Mucosa of rectum (tissue), 2 donors: ENCODE measurements at regions not wholly inside any gene's neighbourhood (a gene's known extent, or its start where the extent isn't known, plus 50 kb on each side); places are given as distances from the start of the nearest gene placed in this dataset.
"Not testable (repeated sequence)": the region's sequence is repeated elsewhere in the genome, so short reads cannot be mapped to it uniquely, and the experiment has no call there.

Experiments
- H3K27ac ChIP-seq, 2 donors: one replicate each; pipeline ENCODE4 v1.7.0; 2013; ENCODE audit warnings: inconsistent platforms in 2 of 2, low read depth in 2 of 2, low read length in 2 of 2
- H3K27me3 ChIP-seq, 2 donors: one replicate each; pipeline ENCODE4 v1.7.0; 2013; ENCODE audit warnings: low read length in 2 of 2; ENCODE audit not compliant: control insufficient read depth in 2 of 2, insufficient read depth in 2 of 2
- H3K36me3 ChIP-seq, 2 donors: one replicate each; pipeline ENCODE4 v1.7.0; 2013; ENCODE audit warnings: low read length in 2 of 2; ENCODE audit not compliant: control insufficient read depth in 2 of 2, insufficient read depth in 2 of 2
- H3K4me1 ChIP-seq, 2 donors: one replicate each; pipeline ENCODE4 v1.7.0; 2013; ENCODE audit warnings: low read length in 2 of 2, mild to moderate bottlenecking in 1 of 2; ENCODE audit not compliant: control insufficient read depth in 2 of 2, insufficient read depth in 2 of 2
- H3K4me3 ChIP-seq, 2 donors: one replicate each; pipeline ENCODE4 v1.7.0; 2013; ENCODE audit warnings: low read length in 2 of 2
- H3K9ac ChIP-seq, 2 donors: one replicate each; pipeline ENCODE4 v1.7.0; 2013; ENCODE audit warnings: low read length in 2 of 2, low read depth in 1 of 2, mild to moderate bottlenecking in 1 of 2
- H3K9me3 ChIP-seq, 2 donors: one replicate each; pipeline ENCODE4 v1.7.0; 2013; ENCODE audit warnings: low read length in 2 of 2; ENCODE audit not compliant: control insufficient read depth in 2 of 2
- donor health status: healthy.
- donor health status: Normal muscosa, but diverticular disease.

DNA sequence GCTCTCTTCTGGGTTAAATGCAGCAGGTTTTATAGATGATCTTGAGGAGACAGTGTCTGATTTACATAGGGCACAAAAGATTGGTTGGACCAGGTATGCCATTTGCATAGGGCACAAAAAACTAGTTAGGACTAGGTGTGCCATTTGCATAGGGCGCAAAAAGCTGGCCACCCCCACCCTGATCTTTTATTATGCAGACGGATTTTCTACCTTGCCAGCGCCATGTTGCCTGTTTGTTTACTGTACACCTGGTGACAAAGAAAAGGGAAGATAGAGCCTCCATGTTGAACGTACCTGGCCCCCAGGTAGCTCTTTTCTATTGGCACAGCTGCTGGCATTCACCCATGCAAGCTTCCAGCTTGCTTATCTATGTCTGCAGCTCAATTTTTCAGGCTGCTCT lies 790.4 kb downstream of the TTLL7 start:
- H3K9ac ChIP-seq, H3K4me3 ChIP-seq, H3K27me3 ChIP-seq, H3K4me1 ChIP-seq, H3K27ac ChIP-seq, H3K36me3 ChIP-seq, H3K9me3 ChIP-seq: not testable (repeated sequence)

DNA sequence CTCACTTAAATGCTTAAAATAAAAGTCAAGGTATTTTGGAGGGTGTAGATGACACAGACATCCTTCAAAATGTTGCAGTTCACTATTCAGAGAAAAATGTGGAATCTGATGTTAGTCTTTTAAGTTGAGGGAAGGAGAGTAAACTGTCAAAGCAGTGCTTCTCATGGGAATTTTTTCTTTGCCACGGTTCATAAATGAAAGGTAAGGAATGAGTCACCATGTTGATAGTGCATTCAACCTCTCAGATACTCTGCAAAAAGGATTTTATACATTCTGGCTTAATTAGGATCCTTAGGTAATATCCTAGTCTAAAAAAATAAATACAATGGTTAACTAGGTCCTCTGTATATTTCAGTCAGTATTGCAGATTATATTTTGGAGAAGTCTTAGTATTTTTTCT lies 804.3 kb downstream of the TTLL7 start:
- H3K36me3 ChIP-seq, H3K4me1 ChIP-seq, H3K27ac ChIP-seq, H3K9ac ChIP-seq, H3K27me3 ChIP-seq, H3K4me3 ChIP-seq, H3K9me3 ChIP-seq: not testable (repeated sequence)

DNA sequence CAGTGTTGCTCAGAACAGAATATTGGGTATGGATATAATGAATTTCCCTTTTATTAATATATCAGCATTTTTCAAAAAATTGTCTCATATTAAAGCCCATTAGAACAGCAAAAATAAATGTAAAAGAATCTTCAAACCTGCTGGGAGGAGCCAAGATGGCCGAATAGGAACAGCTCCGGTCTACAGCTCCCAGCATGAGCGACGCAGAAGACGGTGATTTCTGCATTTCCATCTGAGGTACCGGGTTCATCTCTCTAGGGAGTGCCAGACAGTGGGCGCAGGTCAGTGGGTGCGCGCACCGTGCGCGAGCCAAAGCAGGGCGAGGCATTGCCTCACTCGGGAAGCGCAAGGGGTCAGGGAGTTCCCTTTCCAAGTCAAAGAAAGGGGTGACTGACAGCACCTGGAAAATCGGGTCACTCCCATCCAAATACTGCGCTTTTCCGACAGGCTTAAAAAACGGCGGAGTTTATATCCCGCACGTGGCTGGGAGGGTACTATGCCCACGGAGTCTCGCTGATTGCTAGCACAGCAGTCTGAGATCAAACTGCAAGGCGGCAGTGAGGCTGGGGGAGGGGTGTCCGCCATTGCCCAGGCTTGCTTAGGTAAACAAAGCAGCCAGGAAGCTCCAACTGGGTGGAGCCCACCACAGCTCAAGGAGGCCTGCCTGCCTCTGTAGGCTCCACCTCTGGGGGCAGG lies 816.8 kb downstream of the TTLL7 start:
- H3K36me3 ChIP-seq, H3K9ac ChIP-seq, H3K27ac ChIP-seq, H3K4me1 ChIP-seq, H3K9me3 ChIP-seq, H3K27me3 ChIP-seq: not testable (repeated sequence)
- H3K4me3 ChIP-seq, result peak overlapping the region in 1 of 2 donors; percentile 16

DNA sequence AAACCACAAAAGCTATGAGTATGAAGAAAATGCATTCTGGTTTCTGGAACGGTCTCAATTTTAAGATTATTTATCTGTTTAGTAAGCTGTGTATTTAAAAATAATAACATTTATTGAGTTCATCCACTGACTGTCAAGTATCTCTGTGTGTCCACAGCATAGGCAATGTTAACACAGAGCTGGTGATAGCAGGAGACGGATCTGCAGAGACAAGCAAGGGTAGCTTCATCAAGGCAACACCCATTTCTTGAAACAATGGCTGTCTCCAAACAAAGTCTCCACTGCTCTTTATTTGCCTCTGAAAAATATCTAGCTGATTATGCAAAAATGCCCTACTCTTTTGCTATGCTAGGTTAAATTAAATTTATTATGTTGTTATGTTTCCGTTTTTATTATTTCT lies 818.3 kb downstream of the TTLL7 start:
- H3K9me3 ChIP-seq, H3K9ac ChIP-seq, H3K27me3 ChIP-seq, H3K27ac ChIP-seq, H3K4me1 ChIP-seq, H3K4me3 ChIP-seq, H3K36me3 ChIP-seq: not testable (repeated sequence)

DNA sequence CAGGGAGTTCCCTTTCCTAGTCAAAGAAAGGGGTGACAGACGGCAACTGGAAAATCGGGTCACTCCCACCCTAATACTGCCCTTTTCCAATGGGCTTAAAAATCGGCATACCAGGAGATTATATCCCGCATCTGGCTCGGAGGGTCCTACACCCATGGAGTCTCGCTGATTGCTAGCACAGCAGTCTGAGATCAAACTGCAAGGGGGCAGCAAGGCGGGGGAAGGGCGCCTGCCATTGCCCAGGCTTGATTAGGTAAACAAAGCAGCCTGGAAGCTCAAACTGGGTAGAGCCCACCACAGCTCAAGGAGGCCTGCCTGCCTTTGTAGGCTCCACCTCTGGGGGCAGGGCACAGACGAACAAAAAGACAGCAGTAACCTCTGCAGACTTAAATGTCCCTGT lies 831.3 kb downstream of the TTLL7 start:
- not testable (repeated sequence) for H3K27me3 ChIP-seq, H3K27ac ChIP-seq, H3K9me3 ChIP-seq, H3K4me1 ChIP-seq, H3K36me3 ChIP-seq, H3K9ac ChIP-seq, H3K4me3 ChIP-seq

DNA sequence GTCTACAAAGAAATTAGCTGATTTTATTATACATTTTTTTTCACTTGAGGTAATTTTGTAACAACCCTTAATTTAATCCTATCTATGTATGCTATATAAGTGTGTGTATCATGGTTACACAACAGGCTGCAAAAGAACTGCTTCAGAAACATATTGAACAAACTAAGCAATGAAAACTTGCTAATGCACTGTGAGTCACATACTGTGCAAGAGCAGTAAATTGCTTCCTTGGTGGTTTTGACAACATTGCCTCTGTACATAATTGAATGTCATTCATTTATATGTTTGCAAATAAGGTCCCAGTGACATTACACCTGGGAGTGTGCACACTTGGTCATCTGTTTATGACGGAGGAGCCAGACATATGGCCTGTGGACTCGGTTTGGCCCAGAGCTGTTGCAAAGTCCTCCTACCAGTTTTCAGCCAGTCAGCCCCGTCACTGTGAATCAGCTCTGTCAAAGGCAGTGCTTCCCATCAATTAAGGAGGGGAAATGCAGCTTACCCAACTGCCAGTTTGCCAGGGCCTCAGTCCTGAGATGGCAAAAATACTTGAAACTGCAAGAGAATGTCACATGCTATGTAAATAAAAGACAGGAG lies 835.0 kb downstream of the TTLL7 start:
- not testable (repeated sequence) for H3K27ac ChIP-seq, H3K9me3 ChIP-seq, H3K4me3 ChIP-seq, H3K36me3 ChIP-seq, H3K27me3 ChIP-seq, H3K4me1 ChIP-seq, H3K9ac ChIP-seq

DNA sequence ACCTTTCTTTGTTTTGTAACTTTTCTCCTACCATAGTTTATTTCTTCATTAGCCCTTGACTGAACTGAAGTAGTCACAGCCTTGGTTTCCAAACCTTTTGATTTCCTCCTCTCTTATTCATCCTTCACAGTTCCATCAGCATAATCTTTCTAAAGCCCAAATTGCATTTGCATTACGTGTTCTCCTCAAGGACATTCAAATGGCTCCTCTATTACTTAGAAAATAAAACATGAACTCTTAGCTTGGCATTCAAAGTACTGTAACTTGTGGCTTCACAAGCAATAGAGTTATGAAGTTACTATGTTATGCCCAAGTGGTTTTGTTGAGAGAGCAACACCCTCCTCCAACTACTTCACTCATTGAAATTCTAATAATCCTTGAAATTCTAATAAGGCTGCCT lies 840.0 kb downstream of the TTLL7 start:
- not testable (repeated sequence) for H3K9ac ChIP-seq, H3K36me3 ChIP-seq, H3K27me3 ChIP-seq, H3K4me3 ChIP-seq, H3K27ac ChIP-seq, H3K9me3 ChIP-seq, H3K4me1 ChIP-seq

DNA sequence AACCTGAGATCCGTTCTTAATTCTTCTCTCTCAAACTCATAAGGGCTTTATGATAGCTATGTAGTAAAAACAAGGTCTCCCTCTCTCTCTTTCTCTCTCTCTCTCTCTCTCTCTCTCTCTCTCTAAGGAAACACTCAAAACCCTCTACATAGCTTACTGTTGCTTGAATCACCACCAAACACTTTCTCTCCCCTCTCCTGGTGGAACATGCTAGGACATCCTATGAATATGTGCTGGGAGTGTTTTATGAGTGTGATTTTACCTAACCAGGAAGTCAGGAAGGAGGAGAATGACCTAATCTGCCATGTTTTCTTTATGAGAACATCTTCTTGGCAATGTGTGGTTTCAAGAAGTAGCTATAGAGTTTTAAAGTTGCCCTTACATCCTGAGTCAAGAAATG lies 844.6 kb downstream of the TTLL7 start:
- not testable (repeated sequence) for H3K36me3 ChIP-seq, H3K9me3 ChIP-seq, H3K27me3 ChIP-seq, H3K4me1 ChIP-seq, H3K4me3 ChIP-seq, H3K9ac ChIP-seq, H3K27ac ChIP-seq

DNA sequence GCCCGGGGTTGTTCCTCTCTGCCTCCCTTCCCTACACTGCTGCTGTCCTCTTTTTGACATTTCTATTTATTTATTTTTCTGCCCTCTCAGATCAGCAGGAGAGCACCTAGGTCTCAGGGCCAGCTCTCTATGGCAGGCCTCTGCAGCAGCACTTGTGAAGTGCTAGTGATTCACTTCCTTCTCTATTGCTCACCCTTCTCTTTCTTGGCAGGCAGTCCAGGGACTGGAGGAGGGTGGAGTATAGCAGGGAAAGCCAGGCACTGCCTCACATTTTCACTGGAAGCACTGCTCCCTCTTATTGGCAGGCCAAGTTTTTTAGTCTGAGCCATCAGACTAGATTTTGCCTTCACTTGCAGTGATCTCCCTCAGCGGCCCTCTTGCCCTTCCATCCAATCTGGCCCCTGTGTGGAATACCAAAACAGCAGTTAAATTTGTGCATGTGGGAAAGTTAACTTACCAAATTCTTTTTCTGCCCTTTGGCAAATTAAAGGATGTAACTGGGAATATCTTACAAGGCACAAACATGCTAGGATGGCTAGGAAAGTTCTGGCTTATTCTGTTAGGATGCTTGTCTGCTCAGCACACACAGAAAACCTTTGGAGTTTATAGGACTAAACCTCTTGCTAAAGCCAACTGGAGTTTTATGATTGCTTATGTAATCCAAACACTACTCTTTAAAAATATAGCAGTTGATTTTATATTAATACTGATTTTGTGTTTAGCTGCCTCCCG lies 847.6 kb downstream of the TTLL7 start:
- H3K4me1 ChIP-seq, result not testable (repeated sequence)

DNA sequence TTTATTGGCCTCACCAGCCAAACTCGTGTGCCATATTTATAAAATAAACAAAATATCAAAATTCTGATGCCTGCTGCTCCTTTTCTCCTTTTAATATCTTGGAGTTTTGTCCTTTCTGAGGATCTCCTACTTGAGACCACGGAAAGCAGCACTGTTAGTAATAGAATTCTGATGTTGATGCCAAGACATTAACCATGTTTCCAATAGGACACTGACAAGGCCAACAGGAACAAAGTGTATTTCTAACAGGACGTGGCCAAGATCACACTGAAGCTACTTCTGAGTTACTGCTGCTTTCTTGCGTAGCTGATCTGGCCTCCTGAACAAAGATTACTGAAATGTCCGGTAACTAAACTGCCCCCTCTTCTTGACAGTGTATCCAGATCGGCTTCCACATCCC lies 848.5 kb downstream of the TTLL7 start:
- H3K27me3 ChIP-seq, H3K27ac ChIP-seq, H3K9me3 ChIP-seq, H3K4me3 ChIP-seq, H3K36me3 ChIP-seq, H3K9ac ChIP-seq, H3K4me1 ChIP-seq: not testable (repeated sequence)

More for the DNA sequence above, 847.6 kb downstream of the TTLL7 start:
- H3K27me3 ChIP-seq, H3K9me3 ChIP-seq, H3K27ac ChIP-seq, H3K36me3 ChIP-seq, H3K9ac ChIP-seq, H3K4me3 ChIP-seq: not testable (repeated sequence)
